ENCODE measurements at regions not wholly inside any gene's neighbourhood (a gene's known extent, or its start where the extent isn't known, plus 50 kb on each side); places are given as distances from the start of the nearest gene placed in this dataset.

GRCh38 chr1:65593516-65593915, 173.0 kb downstream of the LEPR start:
- TF ChIP-seq, protein P1, sequence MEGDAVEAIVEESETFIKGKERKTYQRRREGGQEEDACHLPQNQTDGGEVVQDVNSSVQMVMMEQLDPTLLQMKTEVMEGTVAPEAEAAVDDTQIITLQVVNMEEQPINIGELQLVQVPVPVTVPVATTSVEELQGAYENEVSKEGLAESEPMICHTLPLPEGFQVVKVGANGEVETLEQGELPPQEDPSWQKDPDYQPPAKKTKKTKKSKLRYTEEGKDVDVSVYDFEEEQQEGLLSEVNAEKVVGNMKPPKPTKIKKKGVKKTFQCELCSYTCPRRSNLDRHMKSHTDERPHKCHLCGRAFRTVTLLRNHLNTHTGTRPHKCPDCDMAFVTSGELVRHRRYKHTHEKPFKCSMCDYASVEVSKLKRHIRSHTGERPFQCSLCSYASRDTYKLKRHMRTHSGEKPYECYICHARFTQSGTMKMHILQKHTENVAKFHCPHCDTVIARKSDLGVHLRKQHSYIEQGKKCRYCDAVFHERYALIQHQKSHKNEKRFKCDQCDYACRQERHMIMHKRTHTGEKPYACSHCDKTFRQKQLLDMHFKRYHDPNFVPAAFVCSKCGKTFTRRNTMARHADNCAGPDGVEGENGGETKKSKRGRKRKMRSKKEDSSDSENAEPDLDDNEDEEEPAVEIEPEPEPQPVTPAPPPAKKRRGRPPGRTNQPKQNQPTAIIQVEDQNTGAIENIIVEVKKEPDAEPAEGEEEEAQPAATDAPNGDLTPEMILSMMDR (IDR thresholded peaks at IDR 0.05; ENCODE audit: poor library complexity): no peak
- no peak for TF ChIP-seq EZH2phosphoT487 (IDR thresholded peaks at IDR 0.05; ENCODE audit: low read depth, severe bottlenecking, unreplicated experiment)
- no peak for TF ChIP-seq EZH2 (IDR thresholded peaks at IDR 0.05; ENCODE audit: borderline replicate concordance)

Measured in hepatocyte (in vitro differentiated cells).